Glomerular visceral epithelial cell (primary cell): ENCODE measurements at regions not wholly inside any gene's neighbourhood (a gene's known extent, or its start where the extent isn't known, plus 50 kb on each side); places are given as distances from the start of the nearest gene placed in this dataset.

Experiments used
- DNase-seq: peaks from one replicate; pipeline ENCODE4 v3.0.0-alpha.2; 2016; ENCODE audit errors: extremely low spot score

DNA sequence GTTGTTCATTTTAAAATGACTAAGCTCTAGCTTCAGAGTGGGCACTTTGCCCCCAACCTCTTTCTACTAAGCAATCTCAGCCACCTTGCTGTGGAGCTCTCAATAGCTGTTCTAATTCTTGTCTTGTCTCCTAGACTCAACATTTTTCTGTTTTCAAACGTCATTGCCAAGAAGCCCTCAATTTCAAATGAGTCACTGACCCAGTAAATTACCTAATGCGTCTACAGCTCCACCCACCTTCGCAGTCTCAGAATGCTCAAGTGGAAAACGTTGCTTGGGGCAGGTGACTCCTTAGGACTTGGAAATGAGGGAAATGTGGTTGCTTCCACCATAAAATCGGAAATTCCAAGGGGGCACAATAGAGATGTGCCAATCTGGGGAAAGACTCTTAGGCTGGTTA is 59.0 kb downstream of the ING2 start:
- peak; percentile 43 for DNase-seq

DNA sequence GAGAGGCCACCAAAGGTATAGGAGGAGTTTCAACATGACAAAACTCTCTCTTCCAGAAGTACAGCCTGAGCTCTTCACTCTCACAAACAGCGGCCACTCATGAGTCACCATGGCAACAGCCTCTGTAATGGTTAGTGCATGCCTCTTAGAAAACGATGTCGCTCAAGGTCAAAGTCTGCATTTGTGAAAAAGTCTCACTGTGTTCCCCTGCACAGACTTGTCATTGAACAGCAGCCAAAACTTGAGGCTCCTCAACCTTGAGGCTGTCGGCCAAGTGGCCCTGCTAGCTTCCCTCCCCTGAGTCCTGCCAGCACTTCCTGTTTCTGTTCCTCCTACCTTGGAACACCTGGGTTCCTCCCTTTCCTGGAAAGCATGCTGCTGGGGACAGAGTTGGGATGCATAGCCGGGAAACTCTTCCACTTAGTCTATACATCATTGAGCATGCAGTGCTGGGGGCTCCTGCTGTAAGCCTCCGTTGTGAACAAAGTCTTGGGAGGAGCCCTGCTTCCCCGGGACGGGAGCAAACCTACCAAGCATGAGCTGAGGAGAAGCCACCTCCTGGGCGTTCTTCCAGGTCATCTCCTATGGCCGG is 66.6 kb downstream of the ING2 start:
- peak; percentile 34 for DNase-seq

DNA sequence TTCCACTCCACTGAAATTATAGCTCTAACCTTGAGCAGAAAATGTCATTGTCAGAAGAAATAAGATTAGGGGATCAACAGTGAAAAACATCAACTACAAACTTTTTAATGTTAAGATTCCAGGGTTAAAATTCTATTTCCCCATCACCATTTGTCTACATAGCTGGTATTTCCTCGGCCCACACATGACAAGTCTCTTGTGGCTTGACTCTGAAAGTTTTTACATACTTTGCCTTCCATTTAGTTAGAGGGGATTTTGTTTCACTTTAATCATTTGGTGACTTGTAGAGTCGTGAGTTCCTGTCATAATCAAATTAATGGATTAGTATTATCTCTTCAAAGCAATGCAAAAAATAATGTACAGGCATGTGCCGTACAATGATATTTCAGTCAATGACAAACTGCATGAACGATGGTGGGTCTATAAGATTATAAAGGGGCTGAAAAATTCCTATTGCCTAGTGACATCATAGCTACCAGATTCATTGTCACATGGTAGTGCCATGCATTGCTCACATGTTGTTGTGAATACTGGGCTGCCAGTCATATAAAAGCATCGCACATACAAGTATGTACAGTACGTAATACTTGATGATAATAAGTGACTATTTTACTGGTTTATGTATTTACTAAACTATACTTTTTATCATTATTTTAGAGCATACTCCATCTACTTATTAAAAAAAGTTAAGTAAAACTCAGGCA is 72.0 kb downstream of the ING2 start:
- no peak for DNase-seq

DNA sequence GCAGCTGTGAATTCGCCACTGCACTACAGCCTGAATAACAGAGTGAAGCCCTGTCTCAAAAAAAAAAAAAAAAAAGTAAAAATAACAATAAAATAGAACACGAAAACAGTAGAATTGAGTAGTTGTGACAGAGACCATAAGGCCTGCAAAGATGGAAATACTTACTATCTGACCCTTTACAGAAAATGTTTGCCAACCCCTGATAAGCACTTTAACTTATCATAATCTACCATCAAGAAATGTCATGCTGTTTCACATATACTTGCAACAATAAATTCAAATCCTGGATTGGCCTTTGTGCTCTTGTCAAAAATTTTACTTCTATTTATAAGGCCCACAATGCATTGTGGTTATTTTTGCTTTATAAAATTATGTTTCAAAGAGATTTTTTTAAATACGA is 75.5 kb downstream of the ING2 start:
- no peak for DNase-seq

DNA sequence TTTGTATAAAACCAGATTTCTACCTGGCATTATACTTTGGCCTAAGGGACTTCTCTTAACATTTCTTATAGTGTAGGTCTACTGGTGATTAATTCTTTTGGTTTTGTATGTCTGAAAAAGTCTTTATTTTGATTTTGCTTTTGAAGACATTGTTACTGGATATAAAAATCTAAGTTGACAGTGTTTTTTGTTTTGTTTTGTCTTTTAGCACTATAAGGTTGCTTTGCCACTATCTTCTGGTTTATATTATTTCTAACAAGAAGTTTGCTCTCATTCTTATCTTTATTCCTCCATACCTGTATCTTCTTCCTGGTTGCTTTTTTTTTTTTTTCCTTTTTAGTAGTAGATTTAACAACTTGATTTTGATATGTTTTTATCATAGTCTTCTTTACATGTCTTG is 76.0 kb downstream of the ING2 start:
- no peak for DNase-seq

DNA sequence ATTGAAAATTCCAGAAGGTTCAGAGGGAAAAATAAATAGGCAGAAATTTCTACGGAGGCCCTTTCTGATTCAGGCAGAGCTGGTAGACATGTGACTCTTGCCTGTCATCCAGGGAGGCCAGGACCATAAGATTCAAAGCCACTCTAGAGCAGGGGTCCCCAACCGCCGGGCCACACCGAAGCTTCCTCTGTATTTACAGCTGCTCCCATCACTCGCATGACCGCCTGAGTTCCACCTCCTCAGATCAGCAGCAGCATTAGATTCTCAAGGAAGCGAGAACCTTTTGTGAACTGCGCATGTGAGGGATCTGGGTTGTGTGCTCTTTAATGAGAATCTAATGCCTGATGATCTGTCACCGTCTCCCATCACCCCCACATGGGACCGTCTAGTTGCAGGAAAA is 72.2 kb downstream of the RWDD4 start:
- DNase-seq = no peak

DNA sequence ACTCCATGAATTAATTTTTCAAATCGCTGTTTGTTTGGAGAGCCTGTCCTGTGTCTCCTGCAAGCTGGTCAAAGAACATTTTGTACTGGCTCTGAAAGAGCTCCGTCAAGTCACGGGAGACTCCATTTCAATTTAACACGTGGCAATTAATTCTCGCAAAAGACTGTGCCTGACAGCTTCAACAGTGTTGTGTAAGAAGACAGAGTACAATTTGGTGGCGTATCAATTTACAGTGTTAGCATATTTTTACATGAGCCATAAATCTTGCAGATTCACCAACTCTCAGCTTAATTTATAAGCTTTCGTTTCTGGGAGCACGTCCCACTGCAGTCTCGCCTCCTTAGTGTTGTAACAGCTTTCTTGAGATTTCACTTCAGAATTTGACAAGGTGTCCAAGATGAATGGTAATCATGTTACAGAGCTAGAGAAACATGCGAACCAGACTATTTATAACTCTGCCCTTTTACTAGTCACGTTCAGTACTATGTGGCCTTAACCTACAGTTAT is 70.8 kb downstream of the RWDD4 start:
- DNase-seq = no peak

DNA sequence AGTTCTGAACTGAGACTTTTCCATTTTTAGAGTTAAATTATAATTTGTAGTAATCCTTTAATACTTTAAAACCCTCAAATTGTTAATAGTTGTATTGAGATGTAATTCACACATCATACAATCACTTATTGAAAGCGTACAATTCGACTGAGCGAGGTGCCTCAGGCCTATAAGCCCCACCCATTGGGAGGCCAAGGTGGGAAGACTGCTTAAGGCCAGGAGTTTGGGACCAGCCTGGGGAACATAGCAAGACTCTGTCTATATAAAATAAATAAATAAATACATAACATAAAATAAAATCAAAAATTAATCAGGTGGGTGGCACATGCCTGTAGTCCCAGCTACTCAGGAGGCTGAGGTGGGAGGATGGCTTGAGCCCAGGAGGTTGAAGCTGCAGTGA is 70.3 kb downstream of the RWDD4 start:
- no peak for DNase-seq

DNA sequence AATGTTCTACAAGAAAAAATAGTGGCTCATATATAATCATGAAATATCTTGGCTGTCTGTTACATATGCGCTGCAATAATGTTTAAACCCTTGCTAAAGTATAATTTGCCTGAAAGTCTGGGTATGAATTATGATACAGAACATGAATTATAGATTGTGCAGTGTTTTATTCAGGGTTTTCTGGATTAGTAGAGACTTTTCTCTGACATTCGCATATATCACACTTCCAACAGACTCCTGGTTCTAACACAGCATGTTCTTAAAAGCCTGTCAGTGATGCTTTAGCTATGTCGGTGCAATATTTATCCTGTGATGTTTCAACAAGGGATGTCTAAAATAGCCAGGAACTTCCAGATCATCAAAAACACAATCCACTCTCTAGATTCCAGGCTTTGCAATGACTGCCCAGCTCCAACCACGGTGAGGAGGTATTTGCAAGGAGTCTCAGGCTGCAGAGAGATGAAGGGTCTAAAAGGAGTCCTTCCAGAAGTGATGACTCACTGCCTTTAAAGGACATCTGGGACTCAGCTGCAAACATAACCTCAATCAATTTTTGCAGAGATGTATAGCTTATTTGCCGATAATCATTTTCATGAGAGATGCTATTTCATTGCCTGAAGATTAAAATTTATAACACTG is 69.4 kb downstream of the RWDD4 start:
- DNase-seq = no peak
